Lung (tissue), 12 donors: ENCODE measurements at regions not wholly inside any gene's neighbourhood (a gene's known extent, or its start where the extent isn't known, plus 50 kb on each side); places are given as distances from the start of the nearest gene placed in this dataset. TPM values are rescaled to one million over a fixed set of nuclear protein-coding genes. Genes with fewer than 3 reads are reported as not detected.

Experiments used
- ATAC-seq: fragments of 200-7000 bp; cut with Tn5 transposase; one replicate; pipeline ENCODE4 v1.9.1; 2020; ENCODE audit warnings: moderate number of reproducible peaks; ENCODE audit not compliant: insufficient read depth, low FRiP score
- DNase-seq, 3 donors: peaks; one replicate each; pipeline ENCODE4 v3.0.0-alpha.2; 2013 to 2017
- H3K27ac ChIP-seq, 2 donors: one replicate each; pipeline ENCODE4 v1.5.1; 2013; ENCODE audit warnings: mild to moderate bottlenecking in 2 of 2, moderate library complexity in 2 of 2, control low read depth in 1 of 2, inconsistent platforms in 1 of 2, low read depth in 1 of 2, low read length in 1 of 2
- H3K27me3 ChIP-seq, 3 donors: one replicate each; pipeline ENCODE4 v1.5.1; 2013; ENCODE audit warnings: low read length in 2 of 3; ENCODE audit not compliant: control insufficient read depth in 3 of 3, insufficient read depth in 3 of 3
- H3K36me3 ChIP-seq, 4 donors: one replicate each; pipeline ENCODE4 v1.5.1; 2013; ENCODE audit warnings: low read length in 4 of 4, mild to moderate bottlenecking in 1 of 4, moderate library complexity in 1 of 4; ENCODE audit not compliant: control insufficient read depth in 4 of 4, insufficient read depth in 4 of 4
- H3K4me1 ChIP-seq, 5 donors: one replicate each; pipeline ENCODE4 v1.5.1; 2013; ENCODE audit warnings: low read length in 5 of 5, mild to moderate bottlenecking in 2 of 5, moderate library complexity in 1 of 5; ENCODE audit not compliant: control insufficient read depth in 5 of 5, insufficient read depth in 5 of 5
- H3K4me3 ChIP-seq: one replicate; pipeline ENCODE4 v1.5.1; 2013; ENCODE audit warnings: mild to moderate bottlenecking, control low read depth, moderate library complexity
- H3K9ac ChIP-seq, 2 donors: one replicate each; pipeline ENCODE4 v1.5.1; 2013; ENCODE audit warnings: low read length in 2 of 2, control low read depth in 1 of 2; ENCODE audit not compliant: insufficient read depth in 1 of 2
- H3K9me3 ChIP-seq, 4 donors: one replicate each; pipeline ENCODE4 v1.5.1; 2013; ENCODE audit warnings: low read length in 3 of 4, mild to moderate bottlenecking in 1 of 4, moderate library complexity in 1 of 4; ENCODE audit not compliant: control insufficient read depth in 4 of 4, insufficient read depth in 3 of 4
- WGBS, 2 donors: extraction: QIAGEN DNeasy Blood & Tissue Kit; methylation state at CpG; one replicate each; pipeline ENCODE4 v1.1.7; 2013; 5-methylcytosine and 5-hydroxymethylcytosine counted together
- small RNA-seq: library from RNA; depleted of rRNA; stranded (forward); fragments of <200 nt; gene quantifications from one replicate; pipeline ENCODE3, GENCODE V24; 2014; ENCODE audit warnings: low replicate concordance
- TF ChIP-seq, protein P1 (sequence below): IDR thresholded peaks from 2 replicates; pipeline ENCODE4 v1.5.1; 2012; ENCODE audit warnings: mild to moderate bottlenecking; ENCODE audit errors: control extremely low read depth, extremely low read depth
- donor health status: control.
- donor health status: control.
- donor health status: Bipolar disorder and iron deficiency.
- donor health status: healthy.
- donor health status: DM: yes; HTN: yes; CAD: no.

DNA sequence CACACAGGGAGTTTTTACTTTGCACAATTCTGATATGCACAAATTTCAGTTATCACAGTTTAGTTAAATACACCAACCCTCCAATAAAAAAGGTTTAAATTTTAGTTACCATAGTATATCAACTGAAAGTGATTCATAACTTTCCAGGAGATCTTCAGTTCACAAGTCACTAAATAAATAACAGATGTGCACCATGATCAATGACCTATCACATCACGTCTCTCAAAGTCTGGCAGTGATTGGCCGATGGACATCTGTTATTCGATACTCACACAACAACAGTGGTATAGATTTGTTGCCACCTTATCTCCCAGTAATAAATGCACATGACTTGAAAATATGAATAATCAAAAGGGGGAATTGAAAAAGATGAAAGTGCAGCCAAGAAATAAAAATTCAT lies 66.8 kb upstream of the PTCHD4 start:
- 83 to 91% methylated on average over 3 of the region's 3 CpGs for WGBS, 2 donors

DNA sequence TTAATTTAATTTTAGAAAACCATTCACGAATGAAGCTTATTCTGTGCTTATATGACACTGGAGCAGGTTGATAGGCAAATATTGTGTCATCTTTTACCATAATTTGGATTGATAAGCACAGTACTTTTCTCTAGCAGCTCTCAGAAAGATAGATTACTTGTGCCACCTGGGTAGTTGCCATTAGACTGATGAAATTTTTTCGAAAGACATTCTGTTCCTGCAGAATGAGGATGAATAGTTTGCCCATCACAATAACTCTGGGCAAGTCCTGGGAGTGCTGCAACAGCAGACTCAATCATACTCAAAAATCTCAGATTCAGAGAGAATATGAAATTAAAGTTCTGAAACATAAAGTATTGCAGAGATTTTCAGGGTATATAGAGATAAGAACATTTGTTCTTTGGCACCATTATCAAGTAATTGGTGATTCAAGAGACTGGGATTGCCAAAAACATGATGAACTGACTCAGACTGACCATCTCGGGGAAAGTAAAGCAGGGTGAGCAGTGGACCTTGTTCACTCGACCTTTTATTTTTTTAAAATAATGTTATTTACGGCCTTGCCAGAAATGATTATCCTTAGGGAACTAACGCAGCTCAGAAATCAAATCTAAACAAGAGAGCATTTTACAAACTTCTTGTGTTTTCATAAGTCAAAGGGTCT lies 65.8 kb upstream of the PTCHD4 start:
- Histone ChIP-seq H3K9me3 (no peaks in the 10 kb centered on the region), H3K36me3 (no peaks in the 10 kb centered on the region), H3K27ac (no peak overlapping the region), H3K4me3 (no peak overlapping the region), H3K4me1 (peaks cover 0 to 5% (median 0%) of the 10 kb centered on the region in 5 donors), H3K27me3 (no peaks in the 10 kb centered on the region), H3K9ac (no peak overlapping the region)
- TF ChIP-seq, protein P1, sequence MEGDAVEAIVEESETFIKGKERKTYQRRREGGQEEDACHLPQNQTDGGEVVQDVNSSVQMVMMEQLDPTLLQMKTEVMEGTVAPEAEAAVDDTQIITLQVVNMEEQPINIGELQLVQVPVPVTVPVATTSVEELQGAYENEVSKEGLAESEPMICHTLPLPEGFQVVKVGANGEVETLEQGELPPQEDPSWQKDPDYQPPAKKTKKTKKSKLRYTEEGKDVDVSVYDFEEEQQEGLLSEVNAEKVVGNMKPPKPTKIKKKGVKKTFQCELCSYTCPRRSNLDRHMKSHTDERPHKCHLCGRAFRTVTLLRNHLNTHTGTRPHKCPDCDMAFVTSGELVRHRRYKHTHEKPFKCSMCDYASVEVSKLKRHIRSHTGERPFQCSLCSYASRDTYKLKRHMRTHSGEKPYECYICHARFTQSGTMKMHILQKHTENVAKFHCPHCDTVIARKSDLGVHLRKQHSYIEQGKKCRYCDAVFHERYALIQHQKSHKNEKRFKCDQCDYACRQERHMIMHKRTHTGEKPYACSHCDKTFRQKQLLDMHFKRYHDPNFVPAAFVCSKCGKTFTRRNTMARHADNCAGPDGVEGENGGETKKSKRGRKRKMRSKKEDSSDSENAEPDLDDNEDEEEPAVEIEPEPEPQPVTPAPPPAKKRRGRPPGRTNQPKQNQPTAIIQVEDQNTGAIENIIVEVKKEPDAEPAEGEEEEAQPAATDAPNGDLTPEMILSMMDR: no peak
- WGBS, 2 donors: 76 to 79% methylated on average over 6 of the region's 6 CpGs
- DNase-seq: peak in 2 of 3 donors; percentile 34 to 50
- peak; percentile 34 for ATAC-seq

More for the DNA sequence above, 66.8 kb upstream of the PTCHD4 start:
- no peak overlapping the region for H3K9ac ChIP-seq
- peaks cover 0 to 5% (median 0%) of the 10 kb centered on the region in 5 donors for H3K4me1 ChIP-seq
- TF ChIP-seq, protein P1: no peak
- no peak overlapping the region for H3K4me3 ChIP-seq
- no peak for ATAC-seq
- no peak overlapping the region for H3K27ac ChIP-seq
- no peaks in the 10 kb centered on the region for H3K9me3 ChIP-seq
- no peak for DNase-seq
- H3K36me3 ChIP-seq: no peaks in the 10 kb centered on the region
- no peaks in the 10 kb centered on the region for H3K27me3 ChIP-seq

DNA sequence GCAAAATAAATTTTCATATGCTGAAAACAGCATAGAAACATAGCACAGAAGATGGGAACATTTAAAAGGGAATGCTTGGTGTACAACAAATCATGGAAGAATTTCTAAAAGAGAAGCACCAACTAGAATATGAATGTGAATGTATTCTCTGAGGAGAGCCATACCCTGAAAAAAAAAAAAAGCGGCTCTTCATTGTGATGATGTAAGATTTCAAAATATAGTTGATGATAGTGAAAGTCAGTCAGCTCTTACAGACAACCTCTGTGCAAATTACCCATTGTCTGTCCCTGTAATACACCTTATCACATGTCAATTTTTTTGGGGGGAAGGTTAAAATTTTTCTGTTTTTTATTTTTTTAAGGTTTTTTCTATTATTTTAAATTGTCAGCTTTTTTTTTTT lies 58.6 kb upstream of the PTCHD4 start:
- ATAC-seq: no peak
- Histone ChIP-seq H3K9me3 (no peaks in the 10 kb centered on the region), H3K27ac (no peak overlapping the region), H3K36me3 (no peaks in the 10 kb centered on the region), H3K4me1 (no peaks in the 10 kb centered on the region), H3K4me3 (no peak overlapping the region), H3K9ac (no peak overlapping the region), H3K27me3 (no peaks in the 10 kb centered on the region)
- WGBS, 2 donors: 92 to 95% methylated on average over 1 of the region's 1 CpG
- TF ChIP-seq, protein P1: no peak
- DNase-seq: no peak

Small RNA genes lying in the stretch of these regions (small RNA-seq; reads per million reads assigned to genes)
- gene FO393413.1: not detected
- gene RNU7-65P: not detected
